ENCODE measurements at regions not wholly inside any gene's neighbourhood (a gene's known extent, or its start where the extent isn't known, plus 50 kb on each side); places are given as distances from the start of the nearest gene placed in this dataset.

DNA sequence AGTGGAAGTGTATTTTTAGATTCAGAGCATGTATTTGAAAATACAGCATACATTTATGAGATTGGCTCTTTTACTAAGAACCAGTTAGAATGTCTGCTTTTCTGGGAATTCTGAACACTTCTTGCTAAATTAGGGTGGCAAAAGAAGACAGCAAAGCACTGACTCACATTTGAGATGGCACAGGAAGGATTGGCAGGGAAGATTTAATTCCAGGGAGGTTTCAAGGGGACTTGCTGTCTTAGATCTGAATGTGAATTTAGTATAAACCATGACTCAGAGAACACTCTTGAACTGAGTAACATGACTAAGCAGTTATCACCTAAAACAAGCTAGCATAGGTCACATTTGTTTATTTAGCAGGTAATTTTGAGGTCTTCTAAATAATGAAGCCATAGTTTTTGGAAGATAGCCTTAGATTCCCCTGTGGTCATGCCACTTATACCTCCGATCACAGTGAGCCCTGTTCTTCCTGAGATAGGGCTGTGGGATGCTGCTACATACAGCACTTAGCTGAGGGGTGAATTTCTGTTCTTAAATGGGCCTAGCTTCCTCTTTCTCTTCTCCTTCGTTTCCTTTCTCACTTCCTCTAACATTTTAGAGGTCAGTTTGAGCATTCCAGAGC, 173.8 kb downstream of the PCSK1 start:
- TF ChIP-seq, protein P1, sequence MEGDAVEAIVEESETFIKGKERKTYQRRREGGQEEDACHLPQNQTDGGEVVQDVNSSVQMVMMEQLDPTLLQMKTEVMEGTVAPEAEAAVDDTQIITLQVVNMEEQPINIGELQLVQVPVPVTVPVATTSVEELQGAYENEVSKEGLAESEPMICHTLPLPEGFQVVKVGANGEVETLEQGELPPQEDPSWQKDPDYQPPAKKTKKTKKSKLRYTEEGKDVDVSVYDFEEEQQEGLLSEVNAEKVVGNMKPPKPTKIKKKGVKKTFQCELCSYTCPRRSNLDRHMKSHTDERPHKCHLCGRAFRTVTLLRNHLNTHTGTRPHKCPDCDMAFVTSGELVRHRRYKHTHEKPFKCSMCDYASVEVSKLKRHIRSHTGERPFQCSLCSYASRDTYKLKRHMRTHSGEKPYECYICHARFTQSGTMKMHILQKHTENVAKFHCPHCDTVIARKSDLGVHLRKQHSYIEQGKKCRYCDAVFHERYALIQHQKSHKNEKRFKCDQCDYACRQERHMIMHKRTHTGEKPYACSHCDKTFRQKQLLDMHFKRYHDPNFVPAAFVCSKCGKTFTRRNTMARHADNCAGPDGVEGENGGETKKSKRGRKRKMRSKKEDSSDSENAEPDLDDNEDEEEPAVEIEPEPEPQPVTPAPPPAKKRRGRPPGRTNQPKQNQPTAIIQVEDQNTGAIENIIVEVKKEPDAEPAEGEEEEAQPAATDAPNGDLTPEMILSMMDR (IDR thresholded peaks at IDR 0.05; ENCODE audit: unreplicated experiment), result no peak
- no peaks in the 10 kb centered on the region for H3K9me3 Mint-ChIP-seq (ENCODE audit: low read depth)
- no peak overlapping the region for H3K4me3 Mint-ChIP-seq (ENCODE audit: low read depth)
- no peaks in the 10 kb centered on the region for H3K36me3 Mint-ChIP-seq (ENCODE audit: insufficient read depth)
- no peak overlapping the region for H3K27ac Mint-ChIP-seq
- H3K4me1 Mint-ChIP-seq (ENCODE audit: low read depth), result peaks cover 18% of the 10 kb centered on the region
- DNase-seq (ENCODE audit: low spot score, unreplicated experiment), result no peak
- no peaks in the 10 kb centered on the region for H3K27me3 Mint-ChIP-seq

DNA sequence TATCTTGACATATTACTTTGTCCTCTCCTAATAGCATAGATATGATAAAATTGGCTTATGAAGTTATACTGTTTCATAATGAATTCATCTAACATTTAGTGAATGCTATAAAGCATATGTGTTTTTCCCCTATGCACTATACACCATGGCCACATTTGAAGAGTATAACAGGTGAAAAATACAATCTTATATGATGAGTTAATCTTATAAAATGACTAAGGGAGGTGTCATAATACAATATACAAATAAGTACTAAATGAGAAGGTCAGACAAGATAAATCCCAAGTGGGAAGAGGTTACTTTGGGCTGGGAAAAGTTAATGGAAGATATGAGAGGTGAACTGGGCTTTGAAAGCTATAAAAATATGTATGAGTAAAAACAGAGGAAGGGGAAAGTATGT, 174.4 kb downstream of the PCSK1 start:
- TF ChIP-seq, protein P1 (IDR thresholded peaks at IDR 0.05; ENCODE audit: unreplicated experiment), result no peak
- Mint-ChIP-seq H3K36me3 (ENCODE audit: insufficient read depth) (no peaks in the 10 kb centered on the region), H3K27me3 (no peaks in the 10 kb centered on the region), H3K9me3 (ENCODE audit: low read depth) (no peaks in the 10 kb centered on the region), H3K4me3 (ENCODE audit: low read depth) (no peak overlapping the region), H3K27ac (no peak overlapping the region), H3K4me1 (ENCODE audit: low read depth) (peaks cover 18% of the 10 kb centered on the region)
- no peak for DNase-seq (ENCODE audit: low spot score, unreplicated experiment)

DNA sequence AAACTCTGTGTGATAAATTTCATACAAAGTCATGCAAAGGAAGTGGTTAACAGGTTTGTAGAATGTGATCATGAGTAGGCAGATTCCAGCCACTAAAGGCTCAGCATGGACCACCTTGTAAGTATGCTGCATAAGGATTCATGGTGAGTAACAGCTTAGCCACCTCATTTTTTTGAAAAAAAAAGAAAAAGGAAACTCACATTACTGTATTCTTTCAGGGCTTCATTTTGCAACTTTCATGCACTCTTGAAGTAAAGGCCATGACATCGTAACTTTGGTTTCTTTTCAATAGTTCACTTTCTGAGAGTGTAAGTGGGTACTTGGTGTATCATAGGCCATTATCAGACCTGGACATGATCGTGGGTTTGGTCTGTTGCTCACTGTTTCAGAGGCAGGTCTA, 175.1 kb downstream of the PCSK1 start:
- H3K27ac Mint-ChIP-seq, result no peak overlapping the region
- TF ChIP-seq, protein P1 (IDR thresholded peaks at IDR 0.05; ENCODE audit: unreplicated experiment), result no peak
- no peaks in the 10 kb centered on the region for H3K9me3 Mint-ChIP-seq (ENCODE audit: low read depth)
- no peaks in the 10 kb centered on the region for H3K36me3 Mint-ChIP-seq (ENCODE audit: insufficient read depth)
- peaks cover 18% of the 10 kb centered on the region for H3K4me1 Mint-ChIP-seq (ENCODE audit: low read depth)
- no peaks in the 10 kb centered on the region for H3K27me3 Mint-ChIP-seq
- no peak overlapping the region for H3K4me3 Mint-ChIP-seq (ENCODE audit: low read depth)
- no peak for DNase-seq (ENCODE audit: low spot score, unreplicated experiment)

DNA sequence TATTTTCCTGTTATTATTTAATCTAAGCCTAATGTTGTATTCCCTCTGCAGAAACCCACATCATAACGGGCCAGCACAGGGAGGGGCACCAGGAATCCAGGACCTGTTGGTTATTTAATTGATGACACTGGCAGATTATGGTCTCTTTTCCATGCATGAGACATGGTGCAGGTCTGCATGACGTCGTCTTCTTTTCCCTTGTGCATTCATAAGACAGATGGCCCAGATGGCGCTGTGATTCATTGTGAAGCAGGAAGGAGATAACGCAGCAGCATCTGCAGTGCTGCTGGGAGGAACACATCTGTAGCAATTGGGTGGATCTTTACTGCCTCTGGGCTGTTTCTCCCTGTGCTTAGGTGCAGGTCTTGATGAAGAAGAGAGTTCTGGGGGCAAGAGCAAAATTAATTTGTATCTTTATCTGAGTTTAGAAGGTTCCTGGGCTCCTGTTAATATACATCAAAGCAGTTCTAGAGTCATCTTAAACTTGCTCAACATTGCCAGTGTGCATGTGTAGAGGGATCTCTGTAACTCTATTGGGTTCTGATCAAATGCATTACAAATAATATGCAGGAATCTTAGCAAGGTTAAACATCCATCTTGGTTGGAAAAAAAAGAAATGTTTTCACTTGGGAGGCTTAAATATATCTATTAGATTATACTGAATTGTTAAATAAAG, 176.1 kb downstream of the PCSK1 start:
- Mint-ChIP-seq H3K9me3 (ENCODE audit: low read depth) (no peaks in the 10 kb centered on the region), H3K27me3 (no peaks in the 10 kb centered on the region), H3K36me3 (ENCODE audit: insufficient read depth) (no peaks in the 10 kb centered on the region), H3K4me3 (ENCODE audit: low read depth) (no peak overlapping the region), H3K27ac (no peak overlapping the region), H3K4me1 (ENCODE audit: low read depth) (peaks cover 19% of the 10 kb centered on the region)
- DNase-seq (ENCODE audit: low spot score, unreplicated experiment), result no peak
- TF ChIP-seq, protein P1 (IDR thresholded peaks at IDR 0.05; ENCODE audit: unreplicated experiment), result no peak

DNA sequence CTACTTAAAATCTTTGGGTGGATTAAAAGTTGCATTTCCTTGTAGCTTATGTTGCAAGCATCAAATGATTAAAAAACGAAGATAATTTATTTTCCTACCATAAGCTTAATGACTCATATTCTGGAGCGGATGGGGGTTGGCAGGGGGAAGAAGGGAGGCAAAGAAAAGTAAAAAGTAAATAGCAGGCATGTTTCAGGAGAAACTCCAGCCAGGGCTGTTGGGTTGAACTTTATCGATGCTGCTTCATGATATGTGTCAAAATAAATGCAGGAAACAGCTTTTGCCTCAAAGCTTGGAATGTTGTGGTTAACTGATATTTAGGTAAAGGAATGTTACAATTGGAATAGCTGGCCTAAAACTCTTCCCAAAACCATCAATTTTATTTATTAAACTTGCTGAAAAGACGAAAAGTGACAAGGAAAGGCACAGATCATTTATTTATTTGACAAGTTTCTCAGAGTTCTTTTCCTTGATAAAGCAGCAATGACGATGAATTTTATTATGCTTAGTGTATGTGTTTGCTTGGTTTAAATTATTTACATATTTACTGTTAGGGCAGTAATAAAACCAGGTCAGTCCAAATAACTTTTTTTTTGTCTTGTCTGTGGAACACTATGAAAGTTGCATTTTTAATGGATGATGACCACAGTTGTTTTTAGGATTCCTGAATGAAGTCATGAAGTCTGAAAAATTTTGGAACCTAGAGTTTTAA, 177.9 kb downstream of the PCSK1 start:
- Mint-ChIP-seq H3K27me3 (no peaks in the 10 kb centered on the region), H3K9me3 (ENCODE audit: low read depth) (peaks cover 4% of the 10 kb centered on the region), H3K4me1 (ENCODE audit: low read depth) (peaks cover 24% of the 10 kb centered on the region), H3K36me3 (ENCODE audit: insufficient read depth) (peaks cover 2% of the 10 kb centered on the region), H3K4me3 (ENCODE audit: low read depth) (no peak overlapping the region), H3K27ac (no peak overlapping the region)
- TF ChIP-seq, protein P1 (IDR thresholded peaks at IDR 0.05; ENCODE audit: unreplicated experiment), result no peak
- DNase-seq (ENCODE audit: low spot score, unreplicated experiment), result no peak
